ENCODE measurements at regions not wholly inside any gene's neighbourhood (a gene's known extent, or its start where the extent isn't known, plus 50 kb on each side); places are given as distances from the start of the nearest gene placed in this dataset.

- in situ Hi-C loops (cut with MboI; ENCODE audit: low pct_unique_long_range_greater_than_20kb, low sequenced_read_pairs, unreplicated experiment) = loop anchor here (25.0 kb wide), 1 partner anchor 287 kb away; the partner anchor contains the start of gene LRRC19
- no peak for TF ChIP-seq CTCF (IDR thresholded peaks at IDR 0.05; ENCODE audit: extremely low read depth, insufficient read depth, missing control alignments)
- no peak for DNase-seq (ENCODE audit: low spot score)
Measured at GRCh38 chr9:26725573-26725972, 167.0 kb downstream of the CAAP1 start.

- DNase-seq (ENCODE audit: low spot score) = peak; percentile 21
- in situ Hi-C loops (cut with MboI; ENCODE audit: low pct_unique_long_range_greater_than_20kb, low sequenced_read_pairs, unreplicated experiment) = no loop called here
- TF ChIP-seq CTCF (IDR thresholded peaks at IDR 0.05; ENCODE audit: extremely low read depth, insufficient read depth, missing control alignments) = peak; percentile 70
Measured at GRCh38 chr9:26723486-26723885, 169.1 kb downstream of the CAAP1 start.

GRCh38 chr9:26722755-26723154, 169.8 kb downstream of the CAAP1 start:
- in situ Hi-C loops (cut with MboI; ENCODE audit: low pct_unique_long_range_greater_than_20kb, low sequenced_read_pairs, unreplicated experiment) = no loop called here
- DNase-seq (ENCODE audit: low spot score) = no peak
- no peak for TF ChIP-seq CTCF (IDR thresholded peaks at IDR 0.05; ENCODE audit: extremely low read depth, insufficient read depth, missing control alignments)

- in situ Hi-C loops (cut with MboI; ENCODE audit: low pct_unique_long_range_greater_than_20kb, low sequenced_read_pairs, unreplicated experiment) = no loop called here
Measured at GRCh38 chr9:26710008-26710407, 182.6 kb downstream of the CAAP1 start.

GRCh38 chr9:26706223-26706622, 186.4 kb downstream of the CAAP1 start:
- DNase-seq (ENCODE audit: low spot score) = no peak
- TF ChIP-seq CTCF (IDR thresholded peaks at IDR 0.05; ENCODE audit: extremely low read depth, insufficient read depth, missing control alignments) = no peak
- in situ Hi-C loops (cut with MboI; ENCODE audit: low pct_unique_long_range_greater_than_20kb, low sequenced_read_pairs, unreplicated experiment) = no loop called here

More at GRCh38 chr9:26710008-26710407, 182.6 kb downstream of the CAAP1 start:
- TF ChIP-seq CTCF (IDR thresholded peaks at IDR 0.05; ENCODE audit: extremely low read depth, insufficient read depth, missing control alignments) = no peak
- no peak for DNase-seq (ENCODE audit: low spot score)

GRCh38 chr9:26695298-26695622, 197.3 kb downstream of the CAAP1 start:
- no peak for DNase-seq (ENCODE audit: low spot score)
- no peak for TF ChIP-seq CTCF (IDR thresholded peaks at IDR 0.05; ENCODE audit: extremely low read depth, insufficient read depth, missing control alignments)
- in situ Hi-C loops (cut with MboI; ENCODE audit: low pct_unique_long_range_greater_than_20kb, low sequenced_read_pairs, unreplicated experiment) = no loop called here

Data from GM13977 (cell line).